ENCODE measurements at regions not wholly inside any gene's neighbourhood (a gene's known extent, or its start where the extent isn't known, plus 50 kb on each side); places are given as distances from the start of the nearest gene placed in this dataset.

DNA sequence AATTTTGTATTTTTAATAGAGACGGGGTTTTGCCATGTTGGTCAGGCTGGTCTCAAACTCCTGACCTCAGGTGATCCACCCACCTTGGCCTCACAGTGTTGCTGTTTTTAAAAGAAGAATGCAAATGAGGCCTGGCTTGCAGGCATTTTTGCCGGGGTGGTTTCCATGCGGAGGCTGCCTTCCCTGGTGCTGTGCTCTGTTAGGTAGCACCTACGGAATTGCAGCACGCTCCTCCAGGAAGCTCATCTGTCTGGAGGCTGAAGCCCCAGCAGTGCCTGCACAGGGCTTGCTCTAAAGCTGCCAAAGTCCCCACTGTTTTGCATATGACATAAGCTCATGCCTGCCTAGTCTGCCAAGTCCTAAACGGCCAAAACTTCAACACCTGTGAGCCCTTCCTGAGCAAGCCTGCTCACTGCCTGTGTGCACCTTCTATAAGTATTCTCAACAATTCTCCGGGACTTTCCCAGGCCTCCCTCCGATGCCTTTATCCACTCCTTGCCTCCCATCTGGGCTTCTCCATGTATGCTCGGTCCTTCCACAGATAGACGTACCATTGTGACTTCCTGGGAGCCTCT lies 551.3 kb upstream of the RAB6C start:
- H3K27ac Mint-ChIP-seq, result no peak overlapping the region
- H3K36me3 Mint-ChIP-seq (ENCODE audit: insufficient read depth in 2 of 2), result peaks cover 0 to 1% of the 10 kb centered on the region in 2 donors
- H3K4me1 Mint-ChIP-seq (ENCODE audit: low read depth), result no peaks in the 10 kb centered on the region
- H3K9me3 Mint-ChIP-seq, result peaks cover 2 to 5% of the 10 kb centered on the region in 2 donors
- ATAC-seq (replicated peaks in 1 of 2) (no peak), DNase-seq (no peak)
- H3K4me3 Mint-ChIP-seq, result no peak overlapping the region
- no peaks in the 10 kb centered on the region for H3K27me3 Mint-ChIP-seq (ENCODE audit: low read depth)

DNA sequence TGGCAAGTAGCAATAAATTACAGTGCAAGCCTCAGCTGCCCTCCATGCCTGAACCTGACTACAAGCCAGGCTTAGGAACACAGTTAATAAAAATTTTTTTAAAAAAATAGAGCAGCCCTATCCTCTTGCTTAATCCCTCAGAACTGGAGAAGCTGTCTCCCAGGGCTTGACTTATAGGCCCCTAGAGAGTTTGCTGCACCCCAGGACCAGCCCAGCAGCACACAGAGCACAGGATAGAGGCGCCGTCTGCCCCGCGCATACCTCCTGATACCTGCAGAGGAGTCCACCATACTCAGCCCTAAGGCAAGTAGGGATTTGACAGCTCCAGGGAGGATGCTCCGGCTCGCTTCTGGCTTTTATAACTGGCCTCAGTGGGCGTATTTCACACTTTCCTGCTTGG lies 548.6 kb upstream of the RAB6C start:
- no peak for ATAC-seq (replicated peaks in 1 of 2)
- Mint-ChIP-seq H3K4me1 (ENCODE audit: low read depth) (no peaks in the 10 kb centered on the region), H3K4me3 (no peak overlapping the region), H3K27ac (no peak overlapping the region), H3K9me3 (peaks cover 2 to 4% of the 10 kb centered on the region in 2 donors), H3K27me3 (ENCODE audit: low read depth) (no peaks in the 10 kb centered on the region), H3K36me3 (ENCODE audit: insufficient read depth in 2 of 2) (peaks cover 0 to 1% of the 10 kb centered on the region in 2 donors)
- no peak for DNase-seq

DNA sequence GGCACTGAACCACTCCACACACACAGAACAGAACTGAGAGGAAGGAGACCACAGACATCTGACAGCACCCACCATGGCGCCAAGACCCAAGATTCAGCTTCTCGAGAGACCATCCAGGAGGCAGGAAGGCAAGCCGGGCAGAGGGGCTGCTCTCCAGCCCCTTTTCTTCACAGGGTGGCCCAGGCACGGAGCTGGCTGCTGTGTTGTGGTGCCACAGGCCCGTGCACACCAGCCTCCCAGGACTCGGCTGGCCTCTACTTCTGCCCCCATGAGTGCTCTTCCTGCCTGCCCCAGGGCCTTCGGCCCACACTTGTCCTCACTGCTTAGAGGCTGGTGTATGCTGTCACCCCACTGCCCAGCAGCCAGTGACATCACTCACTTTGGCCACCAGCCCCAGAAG lies 547.6 kb upstream of the RAB6C start:
- ATAC-seq (replicated peaks in 1 of 2), result no peak
- Mint-ChIP-seq H3K27me3 (ENCODE audit: low read depth) (no peaks in the 10 kb centered on the region), H3K4me1 (ENCODE audit: low read depth) (no peaks in the 10 kb centered on the region), H3K36me3 (ENCODE audit: insufficient read depth in 2 of 2) (no peaks in the 10 kb centered on the region), H3K9me3 (peaks cover under 1% of the 10 kb centered on the region in 2 donors), H3K27ac (no peak overlapping the region), H3K4me3 (no peak overlapping the region)
- DNase-seq, result no peak

DNA sequence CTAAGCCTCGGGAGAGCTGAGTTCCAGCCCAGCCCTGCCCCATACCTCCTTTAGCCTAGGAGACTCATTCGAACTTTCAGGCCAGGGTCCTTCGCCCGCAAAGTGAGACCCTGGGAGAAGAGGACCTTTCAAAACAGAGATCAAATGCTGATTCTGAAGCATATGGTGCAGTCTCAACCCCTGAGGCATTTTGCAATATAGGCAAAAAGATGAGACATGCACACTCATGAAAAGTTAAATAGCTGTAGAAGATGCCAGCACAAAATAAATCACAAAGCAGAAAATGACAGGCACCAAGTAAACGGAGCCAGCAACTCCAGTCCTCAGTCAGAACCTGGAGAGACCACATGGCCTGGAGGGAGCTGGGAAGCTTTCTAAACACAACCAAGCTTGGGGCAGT lies 542.7 kb upstream of the RAB6C start:
- no peaks in the 10 kb centered on the region for H3K36me3 Mint-ChIP-seq (ENCODE audit: insufficient read depth in 2 of 2)
- H3K27me3 Mint-ChIP-seq (ENCODE audit: low read depth), result no peaks in the 10 kb centered on the region
- no peak for ATAC-seq (replicated peaks in 1 of 2)
- H3K4me3 Mint-ChIP-seq, result no peak overlapping the region
- H3K9me3 Mint-ChIP-seq, result no peaks in the 10 kb centered on the region
- no peak for DNase-seq
- H3K27ac Mint-ChIP-seq, result no peak overlapping the region
- H3K4me1 Mint-ChIP-seq (ENCODE audit: low read depth), result no peaks in the 10 kb centered on the region

DNA sequence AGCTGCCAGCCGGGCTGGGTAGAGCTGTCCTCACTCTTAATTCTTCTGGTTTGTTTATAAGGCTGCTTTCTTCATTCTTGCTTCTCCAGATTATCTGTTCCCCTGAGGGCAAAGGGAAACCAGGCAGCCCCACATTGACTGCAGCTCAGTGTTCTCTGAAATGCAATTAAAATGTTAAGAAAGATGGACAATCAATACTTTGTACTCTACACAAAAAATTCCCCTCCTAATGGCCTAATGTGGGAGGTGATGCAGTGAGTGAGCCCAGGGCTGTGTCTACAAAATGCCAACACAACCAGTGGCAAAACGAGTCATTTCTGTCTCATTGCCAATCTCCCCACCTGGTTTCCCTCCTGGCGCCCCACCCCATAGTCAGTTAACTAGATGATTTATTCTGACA lies 541.7 kb upstream of the RAB6C start:
- Mint-ChIP-seq H3K4me3 (no peak overlapping the region), H3K9me3 (no peaks in the 10 kb centered on the region), H3K27ac (no peak overlapping the region), H3K4me1 (ENCODE audit: low read depth) (no peaks in the 10 kb centered on the region), H3K36me3 (ENCODE audit: insufficient read depth in 2 of 2) (no peaks in the 10 kb centered on the region), H3K27me3 (ENCODE audit: low read depth) (no peaks in the 10 kb centered on the region)
- ATAC-seq (replicated peaks in 1 of 2), result no peak
- DNase-seq, result no peak

DNA sequence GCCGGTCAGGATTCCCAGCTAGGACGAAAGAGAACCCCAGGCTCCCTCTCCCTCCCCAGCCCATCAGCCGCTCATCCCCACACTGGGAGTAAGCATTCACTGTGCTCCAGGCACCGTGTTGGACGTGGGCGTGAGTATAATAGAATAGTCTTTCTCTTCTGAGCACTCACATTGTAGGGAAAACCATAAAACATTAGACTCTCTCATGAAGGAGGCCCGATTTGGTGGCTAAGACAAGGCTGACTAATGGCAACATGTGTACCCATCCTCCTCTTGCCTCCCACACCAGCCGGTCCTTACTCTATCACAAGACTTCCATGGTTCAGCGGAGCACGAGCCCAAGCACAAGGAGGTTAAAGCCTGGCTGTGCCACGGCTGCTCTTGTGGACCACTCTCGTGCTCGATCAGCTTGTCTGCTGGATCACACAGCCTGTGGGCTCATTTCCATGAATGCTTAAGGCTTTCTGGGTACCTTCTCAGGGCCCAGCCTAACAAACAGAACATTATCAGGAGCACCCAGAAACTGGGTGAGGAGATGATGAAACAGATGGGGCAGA lies 540.9 kb upstream of the RAB6C start:
- Mint-ChIP-seq H3K36me3 (ENCODE audit: insufficient read depth in 2 of 2) (no peaks in the 10 kb centered on the region), H3K27me3 (ENCODE audit: low read depth) (no peaks in the 10 kb centered on the region), H3K4me1 (ENCODE audit: low read depth) (no peaks in the 10 kb centered on the region), H3K9me3 (peaks cover 0 to 2% of the 10 kb centered on the region in 2 donors), H3K27ac (no peak overlapping the region), H3K4me3 (no peak overlapping the region)
- ATAC-seq (replicated peaks in 1 of 2) (no peak), DNase-seq (no peak)

DNA sequence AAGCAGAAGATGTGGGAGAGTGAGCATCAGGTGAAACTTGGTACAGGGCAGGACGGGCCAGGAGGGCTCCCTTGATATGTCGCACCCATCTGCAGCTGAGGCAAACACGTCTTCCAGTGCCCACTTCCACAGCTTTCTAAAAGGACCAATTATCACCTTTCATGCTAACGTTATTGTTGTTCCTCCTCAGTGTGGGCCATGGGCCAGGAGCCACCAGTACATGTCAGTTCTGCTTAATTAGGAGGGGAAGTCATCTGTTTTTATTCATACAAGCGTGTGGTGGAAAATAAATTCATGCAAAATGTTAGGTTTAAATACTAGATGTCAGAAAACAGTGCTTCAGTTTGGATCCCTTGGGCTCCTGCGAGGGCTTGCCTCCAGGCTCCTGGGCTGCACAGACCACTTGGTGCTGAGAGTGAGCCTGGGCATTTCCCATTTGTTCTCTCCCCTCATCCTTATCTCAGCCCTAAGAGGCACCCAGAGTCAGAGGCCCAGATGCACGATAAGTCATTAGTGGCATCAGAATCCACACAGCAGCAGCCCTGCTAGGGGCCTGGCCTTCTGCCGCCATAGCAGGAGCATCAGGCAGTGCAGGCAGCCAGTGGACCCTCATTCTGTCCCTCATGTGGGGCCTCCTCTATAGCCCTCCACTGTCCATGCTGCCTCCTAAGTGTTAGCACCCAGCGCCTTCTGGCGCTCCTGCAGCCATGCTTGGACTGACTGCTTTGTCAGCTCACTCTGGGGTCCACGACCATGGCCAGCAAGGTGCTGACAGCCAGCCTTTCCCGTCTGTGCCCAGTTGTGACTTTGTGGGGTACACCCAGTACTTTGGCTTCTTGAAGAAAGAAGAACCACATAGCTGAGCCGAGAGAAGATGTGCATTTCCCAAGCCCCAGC lies 539.8 kb upstream of the RAB6C start:
- peaks cover 3% of the 10 kb centered on the region for H3K27me3 Mint-ChIP-seq (ENCODE audit: low read depth)
- no peak overlapping the region for H3K27ac Mint-ChIP-seq
- no peak overlapping the region for H3K4me3 Mint-ChIP-seq
- DNase-seq, result no peak
- no peak for ATAC-seq (replicated peaks in 1 of 2)
- no peaks in the 10 kb centered on the region for H3K36me3 Mint-ChIP-seq (ENCODE audit: insufficient read depth in 2 of 2)
- H3K9me3 Mint-ChIP-seq, result peaks cover 0 to 2% of the 10 kb centered on the region in 2 donors
- H3K4me1 Mint-ChIP-seq (ENCODE audit: low read depth), result no peaks in the 10 kb centered on the region

DNA sequence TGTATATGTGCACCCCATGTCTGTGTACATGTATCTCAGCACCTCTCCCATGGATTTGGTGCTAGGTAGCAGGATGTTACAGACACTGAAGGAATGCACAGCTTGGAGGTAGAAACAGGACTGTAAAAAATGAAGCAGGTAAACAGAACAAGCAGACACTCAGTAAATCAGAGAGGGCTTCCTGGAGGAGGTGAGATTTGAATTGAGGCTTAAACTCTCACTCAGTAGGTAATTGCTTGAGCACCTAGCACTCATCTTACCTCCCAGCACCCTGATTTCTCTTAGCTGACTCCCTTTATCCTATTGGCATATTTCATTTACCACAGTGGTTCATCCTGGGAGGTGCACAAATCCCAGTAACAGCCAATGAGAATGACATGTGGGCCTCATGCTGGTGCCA lies 537.9 kb upstream of the RAB6C start:
- Mint-ChIP-seq H3K36me3 (ENCODE audit: insufficient read depth in 2 of 2) (no peaks in the 10 kb centered on the region), H3K4me1 (ENCODE audit: low read depth) (no peaks in the 10 kb centered on the region), H3K4me3 (no peak overlapping the region), H3K9me3 (peaks cover 0 to 2% of the 10 kb centered on the region in 2 donors), H3K27ac (no peak overlapping the region), H3K27me3 (ENCODE audit: low read depth) (peaks cover 5% of the 10 kb centered on the region)
- DNase-seq, result no peak
- ATAC-seq (replicated peaks in 1 of 2), result no peak

DNA sequence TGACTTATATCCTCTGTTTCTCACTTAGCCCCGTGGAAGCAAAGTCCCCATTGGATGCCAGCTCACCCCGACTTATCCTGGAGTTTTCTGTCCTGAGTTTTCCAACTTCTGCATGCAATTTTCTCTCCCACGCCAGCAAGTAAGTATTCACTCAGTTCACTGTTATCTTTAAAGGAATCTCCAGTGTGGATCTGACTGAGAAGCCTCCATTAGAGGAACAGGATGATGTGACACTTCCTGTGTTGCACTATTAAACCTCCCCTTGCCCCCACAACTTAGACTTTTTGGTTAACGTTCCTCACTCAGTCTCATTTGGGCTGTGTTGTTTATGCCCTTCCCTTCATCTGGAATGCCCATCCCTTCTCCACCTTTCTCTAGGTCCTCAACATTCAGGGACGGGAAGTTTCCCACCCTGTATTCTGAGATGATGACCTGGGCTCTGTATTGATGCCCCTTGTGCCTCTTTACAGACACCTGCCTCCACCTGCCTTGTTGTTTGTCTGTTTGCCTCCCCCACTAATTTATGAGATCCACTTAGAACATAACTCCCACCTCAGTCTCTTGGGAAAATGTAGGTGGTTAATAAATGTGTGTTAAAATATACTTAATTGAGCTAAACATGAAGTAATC lies 536.1 kb upstream of the RAB6C start:
- peak overlapping the region in 1 of 2 donors; percentile 26 for H3K4me3 Mint-ChIP-seq
- no peaks in the 10 kb centered on the region for H3K4me1 Mint-ChIP-seq (ENCODE audit: low read depth)
- DNase-seq (no peak), ATAC-seq (replicated peaks in 1 of 2) (no peak)
- H3K27me3 Mint-ChIP-seq (ENCODE audit: low read depth), result peaks cover 5% of the 10 kb centered on the region
- no peak overlapping the region for H3K27ac Mint-ChIP-seq
- H3K36me3 Mint-ChIP-seq (ENCODE audit: insufficient read depth in 2 of 2), result no peaks in the 10 kb centered on the region
- peaks cover 0 to 2% of the 10 kb centered on the region in 2 donors for H3K9me3 Mint-ChIP-seq

DNA sequence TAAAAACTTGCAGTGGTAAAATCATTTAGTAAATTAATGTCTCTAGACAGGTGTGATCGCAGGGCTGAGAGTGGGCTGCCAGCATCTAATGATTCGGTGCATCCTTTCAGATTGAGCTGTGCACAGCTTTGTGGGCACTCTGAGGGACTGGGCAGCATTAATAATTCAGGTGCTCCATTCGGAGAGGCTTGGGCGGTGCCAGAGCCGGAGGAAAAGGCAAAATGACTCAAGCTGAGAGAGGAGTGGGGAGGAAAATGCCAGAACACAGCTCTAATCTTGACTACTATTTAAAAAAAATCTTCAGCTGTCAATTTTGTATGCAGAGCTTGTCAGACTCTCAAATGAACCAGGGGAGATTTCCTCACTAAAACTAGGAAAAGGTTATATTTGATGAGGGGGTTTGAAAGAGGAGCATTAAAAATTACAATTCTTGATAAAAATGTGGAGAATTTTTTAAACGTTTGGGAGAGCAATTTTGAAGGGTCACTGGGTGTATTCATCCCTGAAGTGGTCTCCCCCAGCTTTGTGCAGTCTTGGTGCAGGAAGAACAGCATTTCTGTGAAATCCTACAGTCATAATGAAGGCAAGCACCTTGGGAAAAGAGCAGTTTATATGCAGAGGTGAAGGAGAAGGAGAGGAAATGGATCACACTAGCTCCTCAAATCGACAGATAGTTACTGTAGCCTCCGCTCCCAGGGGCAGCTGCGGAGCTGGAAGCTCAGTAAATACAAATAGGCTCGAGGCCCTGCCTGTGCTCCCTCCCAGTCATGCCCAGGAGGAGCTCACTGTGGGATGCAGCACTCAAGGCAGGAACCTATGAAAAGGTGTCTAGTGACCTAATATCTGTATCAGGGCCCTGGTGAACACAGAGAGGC lies 535.4 kb upstream of the RAB6C start:
- Mint-ChIP-seq H3K27me3 (ENCODE audit: low read depth) (peaks cover 9% of the 10 kb centered on the region), H3K9me3 (peaks cover under 1 to 2% of the 10 kb centered on the region in 2 donors), H3K4me1 (ENCODE audit: low read depth) (no peaks in the 10 kb centered on the region), H3K4me3 (no peak overlapping the region), H3K27ac (no peak overlapping the region), H3K36me3 (ENCODE audit: insufficient read depth in 2 of 2) (no peaks in the 10 kb centered on the region)
- DNase-seq (no peak), ATAC-seq (replicated peaks in 1 of 2) (no peak)

DNA sequence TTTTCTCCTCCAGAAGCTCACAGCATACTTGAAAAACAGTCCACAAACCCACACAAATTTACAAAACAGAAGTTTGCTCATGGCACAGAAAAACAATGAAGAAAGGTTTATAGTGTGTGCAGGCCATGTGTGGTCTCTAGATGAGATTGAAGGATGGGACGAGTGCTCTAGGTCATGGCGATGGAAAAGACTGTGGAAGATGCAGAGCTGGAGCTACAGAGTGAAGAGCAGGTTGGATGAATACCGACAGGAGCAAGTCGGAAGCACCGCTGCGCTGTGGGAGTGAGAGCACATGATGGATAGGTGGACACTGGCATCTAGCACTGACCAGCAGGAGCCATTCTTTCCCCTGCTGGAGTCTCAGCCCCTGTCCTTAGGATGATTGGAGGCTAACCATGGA lies 534.7 kb upstream of the RAB6C start:
- H3K9me3 Mint-ChIP-seq, result peaks cover 2% of the 10 kb centered on the region in 2 donors
- H3K27ac Mint-ChIP-seq, result no peak overlapping the region
- H3K27me3 Mint-ChIP-seq (ENCODE audit: low read depth), result peaks cover 9% of the 10 kb centered on the region
- ATAC-seq (replicated peaks in 1 of 2) (no peak), DNase-seq (no peak)
- H3K4me1 Mint-ChIP-seq (ENCODE audit: low read depth), result no peaks in the 10 kb centered on the region
- no peaks in the 10 kb centered on the region for H3K36me3 Mint-ChIP-seq (ENCODE audit: insufficient read depth in 2 of 2)
- H3K4me3 Mint-ChIP-seq, result no peak overlapping the region

DNA sequence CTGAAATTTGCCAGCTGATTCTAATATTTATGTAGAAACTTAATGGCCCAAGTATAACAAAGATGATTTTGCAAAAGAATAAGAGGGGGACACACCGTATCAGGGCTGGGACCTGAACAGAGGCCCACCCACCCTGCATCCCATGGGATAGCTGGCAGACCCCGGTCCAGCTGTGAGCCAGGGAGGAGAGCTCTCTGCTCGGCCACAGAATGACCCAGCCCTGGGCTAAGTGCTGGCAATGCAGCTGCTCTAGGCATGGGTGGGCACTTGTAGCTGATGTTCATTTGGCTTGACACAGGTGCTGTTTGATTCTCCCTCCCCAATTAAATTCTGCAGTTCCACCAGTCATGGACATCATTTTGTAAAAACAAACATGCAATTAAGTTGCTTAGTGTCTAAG lies 522.8 kb upstream of the RAB6C start:
- H3K36me3 Mint-ChIP-seq (ENCODE audit: insufficient read depth in 2 of 2), result no peaks in the 10 kb centered on the region
- no peak overlapping the region for H3K27ac Mint-ChIP-seq
- no peak for ATAC-seq (replicated peaks in 1 of 2)
- H3K4me3 Mint-ChIP-seq, result no peak overlapping the region
- H3K9me3 Mint-ChIP-seq, result peaks cover 2 to 3% of the 10 kb centered on the region in 2 donors
- no peaks in the 10 kb centered on the region for H3K4me1 Mint-ChIP-seq (ENCODE audit: low read depth)
- no peak for DNase-seq
- H3K27me3 Mint-ChIP-seq (ENCODE audit: low read depth), result no peaks in the 10 kb centered on the region
